ENCODE measurements at regions not wholly inside any gene's neighbourhood (a gene's known extent, or its start where the extent isn't known, plus 50 kb on each side); places are given as distances from the start of the nearest gene placed in this dataset.

- no peak for DNase-seq (ENCODE audit: low spot score)
Measured at GRCh38 chr9:1683951-1684350, 331.2 kb upstream of the SMARCA2 start.

GRCh38 chr9:1698991-1699390 is 316.2 kb upstream of the SMARCA2 start:
- no peak for DNase-seq (ENCODE audit: low spot score)

GRCh38 chr9:1701113-1701512 is 314.0 kb upstream of the SMARCA2 start:
- DNase-seq (ENCODE audit: low spot score) = no peak

GRCh38 chr9:1702701-1703100 is 312.4 kb upstream of the SMARCA2 start:
- DNase-seq (ENCODE audit: low spot score) = no peak

- no peak for DNase-seq (ENCODE audit: low spot score)
Measured at GRCh38 chr9:1707291-1707690, 307.9 kb upstream of the SMARCA2 start.

- DNase-seq (ENCODE audit: low spot score) = no peak
Measured at GRCh38 chr9:1708219-1708618, 306.9 kb upstream of the SMARCA2 start.

- no peak for DNase-seq (ENCODE audit: low spot score)
Measured at GRCh38 chr9:1709347-1709746, 305.8 kb upstream of the SMARCA2 start.

GRCh38 chr9:1712861-1713450 is 302.2 kb upstream of the SMARCA2 start:
- DNase-seq (ENCODE audit: low spot score) = no peak

GRCh38 chr9:1713841-1714240 is 301.3 kb upstream of the SMARCA2 start:
- no peak for DNase-seq (ENCODE audit: low spot score)

GRCh38 chr9:1717882-1718281 is 297.3 kb upstream of the SMARCA2 start:
- no peak for DNase-seq (ENCODE audit: low spot score)

GRCh38 chr9:1718836-1719235 is 296.3 kb upstream of the SMARCA2 start:
- no peak for DNase-seq (ENCODE audit: low spot score)

- DNase-seq (ENCODE audit: low spot score) = no peak
Measured at GRCh38 chr9:1721196-1721595, 294.0 kb upstream of the SMARCA2 start.

GRCh38 chr9:1722404-1722803 is 292.7 kb upstream of the SMARCA2 start:
- DNase-seq (ENCODE audit: low spot score) = no peak

GRCh38 chr9:1723522-1724015 is 291.6 kb upstream of the SMARCA2 start:
- no peak for DNase-seq (ENCODE audit: low spot score)

GRCh38 chr9:1726993-1727759 is 288.0 kb upstream of the SMARCA2 start:
- no peak for DNase-seq (ENCODE audit: low spot score)

GRCh38 chr9:1729631-1730030 is 285.5 kb upstream of the SMARCA2 start:
- no peak for DNase-seq (ENCODE audit: low spot score)

GRCh38 chr9:1732670-1733069 is 282.5 kb upstream of the SMARCA2 start:
- DNase-seq (ENCODE audit: low spot score) = no peak

GRCh38 chr9:1738511-1739100 is 276.5 kb upstream of the SMARCA2 start:
- DNase-seq (ENCODE audit: low spot score) = no peak

GRCh38 chr9:1743121-1743960 is 271.8 kb upstream of the SMARCA2 start:
- no peak for DNase-seq (ENCODE audit: low spot score)

- DNase-seq (ENCODE audit: low spot score) = no peak
Measured at GRCh38 chr9:1745980-1746379, 269.2 kb upstream of the SMARCA2 start.

- no peak for DNase-seq (ENCODE audit: low spot score)
Measured at GRCh38 chr9:1747417-1747967, 267.7 kb upstream of the SMARCA2 start.

- no peak for DNase-seq (ENCODE audit: low spot score)
Measured at GRCh38 chr9:1748407-1748806, 266.7 kb upstream of the SMARCA2 start.

Data from hepatic stellate cell (primary cell).